ENCODE measurements at regions not wholly inside any gene's neighbourhood (a gene's known extent, or its start where the extent isn't known, plus 50 kb on each side); places are given as distances from the start of the nearest gene placed in this dataset.

- ChIA-PET SMC1A (ENCODE audit: uncharacterized antibody, unreplicated experiment) (no interaction called here), CTCF (no interaction called here), POLR2A (no interaction called here), RAD21 (ENCODE audit: unreplicated experiment) (no interaction called here)
- no peak overlapping the region for H3K4me2 ChIP-seq (ENCODE audit: control insufficient read depth, insufficient read depth)
- 49% methylated on average over 2 of the region's 2 CpGs for WGBS (ENCODE audit: insufficient coverage, insufficient replicate concordance, low lambda C conversion rate, missing lambda C conversion rate)
- no peak overlapping the region for H3K9ac ChIP-seq (ENCODE audit: control insufficient read depth, insufficient read depth, low read length)
- in situ Hi-C loops (cut with MboI) (no loop called here), intact Hi-C loops (cut with micrococcal nuclease; ENCODE audit: unreplicated experiment) (no loop called here)
- H3K36me3 ChIP-seq (ENCODE audit: control insufficient read depth in 2 of 2, insufficient read depth in 2 of 2, low read length in 1 of 2) = no peaks in the 10 kb centered on the region
- no peaks in the 10 kb centered on the region for H3K27me3 ChIP-seq (replicated peaks in 1 of 2; ENCODE audit: control insufficient read depth in 2 of 2, insufficient read depth in 2 of 2, low read length in 1 of 2)
- no TSS peak for BruUV-seq (replicated peaks)
- no peaks in the 10 kb centered on the region for H3K9me3 ChIP-seq (replicated peaks; ENCODE audit: control insufficient read depth, insufficient read depth, low read length)
- H3K27ac ChIP-seq (ENCODE audit: control insufficient read depth, insufficient read depth) = no peak overlapping the region
- H3K79me2 ChIP-seq (ENCODE audit: control insufficient read depth, insufficient read depth, low read length) = no peaks in the 10 kb centered on the region
- no peak overlapping the region for H3K4me3 ChIP-seq
- ATAC-seq = no peak
- H4K20me1 ChIP-seq (ENCODE audit: control insufficient read depth, insufficient read depth) = no peaks in the 10 kb centered on the region
- FAIRE-seq = no peak
- no peaks in the 10 kb centered on the region for H3K4me1 ChIP-seq (ENCODE audit: control insufficient read depth, insufficient read depth, low read length)
- H2AFZ ChIP-seq (ENCODE audit: control insufficient read depth, low read depth, low read length) = no peak overlapping the region
- DNase-seq (ENCODE audit: low read depth, low spot score) = no peak
- no peak for TF ChIP-seq NFYB (IDR thresholded peaks at IDR 0.05; ENCODE audit: insufficient read depth, low read depth, low read length)
- no peak for TF ChIP-seq HSF1 (IDR thresholded peaks at IDR 0.05; ENCODE audit: low read depth, low read length)
- no peak for TF ChIP-seq EZH2 (IDR thresholded peaks at IDR 0.05; ENCODE audit: borderline replicate concordance, control insufficient read depth, low read depth, low read length)
- TF ChIP-seq SKIL (IDR thresholded peaks at IDR 0.05; ENCODE audit: low read depth, poor library complexity, severe bottlenecking) = no peak
- no peak for TF ChIP-seq NR2F1 (conservative IDR thresholded peaks at IDR 0.05)
- TF ChIP-seq, protein P1, sequence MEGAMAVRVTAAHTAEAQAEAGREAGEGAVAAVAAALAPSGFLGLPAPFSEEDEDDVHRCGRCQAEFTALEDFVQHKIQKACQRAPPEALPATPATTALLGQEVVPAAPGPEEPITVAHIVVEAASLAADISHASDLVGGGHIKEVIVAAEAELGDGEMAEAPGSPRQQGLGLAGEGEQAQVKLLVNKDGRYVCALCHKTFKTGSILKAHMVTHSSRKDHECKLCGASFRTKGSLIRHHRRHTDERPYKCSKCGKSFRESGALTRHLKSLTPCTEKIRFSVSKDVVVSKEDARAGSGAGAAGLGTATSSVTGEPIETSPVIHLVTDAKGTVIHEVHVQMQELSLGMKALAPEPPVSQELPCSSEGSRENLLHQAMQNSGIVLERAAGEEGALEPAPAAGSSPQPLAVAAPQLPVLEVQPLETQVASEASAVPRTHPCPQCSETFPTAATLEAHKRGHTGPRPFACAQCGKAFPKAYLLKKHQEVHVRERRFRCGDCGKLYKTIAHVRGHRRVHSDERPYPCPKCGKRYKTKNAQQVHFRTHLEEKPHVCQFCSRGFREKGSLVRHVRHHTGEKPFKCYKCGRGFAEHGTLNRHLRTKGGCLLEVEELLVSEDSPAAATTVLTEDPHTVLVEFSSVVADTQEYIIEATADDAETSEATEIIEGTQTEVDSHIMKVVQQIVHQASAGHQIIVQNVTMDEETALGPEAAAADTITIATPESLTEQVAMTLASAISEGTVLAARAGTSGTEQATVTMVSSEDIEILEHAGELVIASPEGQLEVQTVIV (IDR thresholded peaks at IDR 0.05; ENCODE audit: borderline replicate concordance, partially characterized antibody) = no peak
- TF ChIP-seq ZNF217 (IDR thresholded peaks at IDR 0.05) = no peak
- TF ChIP-seq, protein P2, sequence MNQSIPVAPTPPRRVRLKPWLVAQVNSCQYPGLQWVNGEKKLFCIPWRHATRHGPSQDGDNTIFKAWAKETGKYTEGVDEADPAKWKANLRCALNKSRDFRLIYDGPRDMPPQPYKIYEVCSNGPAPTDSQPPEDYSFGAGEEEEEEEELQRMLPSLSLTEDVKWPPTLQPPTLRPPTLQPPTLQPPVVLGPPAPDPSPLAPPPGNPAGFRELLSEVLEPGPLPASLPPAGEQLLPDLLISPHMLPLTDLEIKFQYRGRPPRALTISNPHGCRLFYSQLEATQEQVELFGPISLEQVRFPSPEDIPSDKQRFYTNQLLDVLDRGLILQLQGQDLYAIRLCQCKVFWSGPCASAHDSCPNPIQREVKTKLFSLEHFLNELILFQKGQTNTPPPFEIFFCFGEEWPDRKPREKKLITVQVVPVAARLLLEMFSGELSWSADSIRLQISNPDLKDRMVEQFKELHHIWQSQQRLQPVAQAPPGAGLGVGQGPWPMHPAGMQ (IDR thresholded peaks at IDR 0.05; ENCODE audit: borderline replicate concordance) = no peak
- no peak for TF ChIP-seq TCF3 (IDR thresholded peaks at IDR 0.05; ENCODE audit: borderline replicate concordance, insufficient read depth, low read depth, low read length)
- TF ChIP-seq CHD1 (IDR thresholded peaks at IDR 0.05; ENCODE audit: low read depth, low read length) = no peak
- no peak for TF ChIP-seq FOS (IDR thresholded peaks at IDR 0.05; ENCODE audit: borderline replicate concordance, extremely low read depth, insufficient read length)
- TF ChIP-seq DPF2 (IDR thresholded peaks at IDR 0.05) = no peak
- TF ChIP-seq MTA2 (IDR thresholded peaks at IDR 0.05; ENCODE audit: low read depth) = no peak
These were observed 663.7 kb upstream of the TENM3 start for GRCh38 chr4:181579486-181579885.

Measured in GM12878 (cell line).